ENCODE measurements at regions not wholly inside any gene's neighbourhood (a gene's known extent, or its start where the extent isn't known, plus 50 kb on each side); places are given as distances from the start of the nearest gene placed in this dataset.
"Not testable (repeated sequence)": the region's sequence is repeated elsewhere in the genome, so short reads cannot be mapped to it uniquely, and the experiment has no call there.

GRCh38 chr17:20852990-20853370, 189.8 kb downstream of the USP22 start:
- no peak for DNase-seq (ENCODE audit: low spot score)
- no peaks in the 10 kb centered on the region for H3K9me3 ChIP-seq (ENCODE audit: severe bottlenecking)
- no peak for ATAC-seq (ENCODE audit: low read depth)
- H3K27me3 ChIP-seq (ENCODE audit: insufficient read depth, poor library complexity, severe bottlenecking) = peaks cover 43% of the 10 kb centered on the region
- TF ChIP-seq CTCF (IDR thresholded peaks at IDR 0.05; ENCODE audit: poor library complexity, severe bottlenecking) = no peak
- H3K4me1 ChIP-seq (ENCODE audit: insufficient read depth, poor library complexity, severe bottlenecking) = no peaks in the 10 kb centered on the region
- H3K36me3 ChIP-seq (ENCODE audit: low read depth) = no peaks in the 10 kb centered on the region
- H3K4me3 ChIP-seq (ENCODE audit: severe bottlenecking) = no peak overlapping the region
- H3K27ac ChIP-seq (ENCODE audit: poor library complexity, severe bottlenecking) = no peak overlapping the region

GRCh38 chr17:20855910-20856470, 186.8 kb downstream of the USP22 start:
- not testable (repeated sequence) for H3K4me1 ChIP-seq (ENCODE audit: insufficient read depth, poor library complexity, severe bottlenecking); H3K9me3 ChIP-seq (ENCODE audit: severe bottlenecking); ATAC-seq (ENCODE audit: low read depth)

GRCh38 chr17:20866444-20867209, 176.2 kb downstream of the USP22 start:
- H3K36me3 ChIP-seq (ENCODE audit: low read depth); ATAC-seq (ENCODE audit: low read depth); H3K27ac ChIP-seq (ENCODE audit: poor library complexity, severe bottlenecking); H3K4me1 ChIP-seq (ENCODE audit: insufficient read depth, poor library complexity, severe bottlenecking); H3K9me3 ChIP-seq (ENCODE audit: severe bottlenecking); H3K4me3 ChIP-seq (ENCODE audit: severe bottlenecking); DNase-seq (ENCODE audit: low spot score); H3K27me3 ChIP-seq (ENCODE audit: insufficient read depth, poor library complexity, severe bottlenecking): not testable (repeated sequence)

More at GRCh38 chr17:20855910-20856470, 186.8 kb downstream of the USP22 start:
- H3K27ac ChIP-seq (ENCODE audit: poor library complexity, severe bottlenecking); H3K4me3 ChIP-seq (ENCODE audit: severe bottlenecking); H3K36me3 ChIP-seq (ENCODE audit: low read depth); DNase-seq (ENCODE audit: low spot score): not testable (repeated sequence)
- H3K27me3 ChIP-seq (ENCODE audit: insufficient read depth, poor library complexity, severe bottlenecking) = peaks cover 30% of the 10 kb centered on the region

- H3K27ac ChIP-seq (ENCODE audit: poor library complexity, severe bottlenecking); H3K36me3 ChIP-seq (ENCODE audit: low read depth); DNase-seq (ENCODE audit: low spot score); H3K27me3 ChIP-seq (ENCODE audit: insufficient read depth, poor library complexity, severe bottlenecking); H3K4me1 ChIP-seq (ENCODE audit: insufficient read depth, poor library complexity, severe bottlenecking); H3K9me3 ChIP-seq (ENCODE audit: severe bottlenecking); H3K4me3 ChIP-seq (ENCODE audit: severe bottlenecking); ATAC-seq (ENCODE audit: low read depth): not testable (repeated sequence)
These were observed 175.3 kb downstream of the USP22 start for GRCh38 chr17:20867436-20867937.

GRCh38 chr17:20867938-20868661, 174.7 kb downstream of the USP22 start:
- not testable (repeated sequence) for DNase-seq (ENCODE audit: low spot score)

GRCh38 chr17:20868662-20869007, 174.2 kb downstream of the USP22 start:
- not testable (repeated sequence) for H3K27me3 ChIP-seq (ENCODE audit: insufficient read depth, poor library complexity, severe bottlenecking); DNase-seq (ENCODE audit: low spot score); H3K4me3 ChIP-seq (ENCODE audit: severe bottlenecking); H3K4me1 ChIP-seq (ENCODE audit: insufficient read depth, poor library complexity, severe bottlenecking); ATAC-seq (ENCODE audit: low read depth); H3K36me3 ChIP-seq (ENCODE audit: low read depth); H3K9me3 ChIP-seq (ENCODE audit: severe bottlenecking); H3K27ac ChIP-seq (ENCODE audit: poor library complexity, severe bottlenecking)

More at GRCh38 chr17:20867938-20868661, 174.7 kb downstream of the USP22 start:
- H3K9me3 ChIP-seq (ENCODE audit: severe bottlenecking); H3K27ac ChIP-seq (ENCODE audit: poor library complexity, severe bottlenecking); ATAC-seq (ENCODE audit: low read depth); H3K27me3 ChIP-seq (ENCODE audit: insufficient read depth, poor library complexity, severe bottlenecking); H3K4me1 ChIP-seq (ENCODE audit: insufficient read depth, poor library complexity, severe bottlenecking); H3K36me3 ChIP-seq (ENCODE audit: low read depth); H3K4me3 ChIP-seq (ENCODE audit: severe bottlenecking): not testable (repeated sequence)

GRCh38 chr17:20873173-20873572, 169.6 kb downstream of the USP22 start:
- H3K4me1 ChIP-seq (ENCODE audit: insufficient read depth, poor library complexity, severe bottlenecking); ATAC-seq (ENCODE audit: low read depth); H3K27ac ChIP-seq (ENCODE audit: poor library complexity, severe bottlenecking); DNase-seq (ENCODE audit: low spot score); H3K36me3 ChIP-seq (ENCODE audit: low read depth); H3K9me3 ChIP-seq (ENCODE audit: severe bottlenecking); H3K4me3 ChIP-seq (ENCODE audit: severe bottlenecking): not testable (repeated sequence)
- H3K27me3 ChIP-seq (ENCODE audit: insufficient read depth, poor library complexity, severe bottlenecking) = peaks cover 12% of the 10 kb centered on the region

GRCh38 chr17:20873688-20874328, 169.0 kb downstream of the USP22 start:
- not testable (repeated sequence) for H3K9me3 ChIP-seq (ENCODE audit: severe bottlenecking); ATAC-seq (ENCODE audit: low read depth); H3K27ac ChIP-seq (ENCODE audit: poor library complexity, severe bottlenecking); DNase-seq (ENCODE audit: low spot score); H3K4me1 ChIP-seq (ENCODE audit: insufficient read depth, poor library complexity, severe bottlenecking); H3K4me3 ChIP-seq (ENCODE audit: severe bottlenecking); H3K36me3 ChIP-seq (ENCODE audit: low read depth)
- peaks cover 15% of the 10 kb centered on the region for H3K27me3 ChIP-seq (ENCODE audit: insufficient read depth, poor library complexity, severe bottlenecking)

GRCh38 chr17:20877384-20877783, 165.4 kb downstream of the USP22 start:
- not testable (repeated sequence) for DNase-seq (ENCODE audit: low spot score); ATAC-seq (ENCODE audit: low read depth); H3K36me3 ChIP-seq (ENCODE audit: low read depth); H3K4me3 ChIP-seq (ENCODE audit: severe bottlenecking); H3K9me3 ChIP-seq (ENCODE audit: severe bottlenecking); H3K4me1 ChIP-seq (ENCODE audit: insufficient read depth, poor library complexity, severe bottlenecking); H3K27ac ChIP-seq (ENCODE audit: poor library complexity, severe bottlenecking)
- H3K27me3 ChIP-seq (ENCODE audit: insufficient read depth, poor library complexity, severe bottlenecking) = peaks cover 15% of the 10 kb centered on the region
